ENCODE measurements at regions not wholly inside any gene's neighbourhood (a gene's known extent, or its start where the extent isn't known, plus 50 kb on each side); places are given as distances from the start of the nearest gene placed in this dataset.

DNA sequence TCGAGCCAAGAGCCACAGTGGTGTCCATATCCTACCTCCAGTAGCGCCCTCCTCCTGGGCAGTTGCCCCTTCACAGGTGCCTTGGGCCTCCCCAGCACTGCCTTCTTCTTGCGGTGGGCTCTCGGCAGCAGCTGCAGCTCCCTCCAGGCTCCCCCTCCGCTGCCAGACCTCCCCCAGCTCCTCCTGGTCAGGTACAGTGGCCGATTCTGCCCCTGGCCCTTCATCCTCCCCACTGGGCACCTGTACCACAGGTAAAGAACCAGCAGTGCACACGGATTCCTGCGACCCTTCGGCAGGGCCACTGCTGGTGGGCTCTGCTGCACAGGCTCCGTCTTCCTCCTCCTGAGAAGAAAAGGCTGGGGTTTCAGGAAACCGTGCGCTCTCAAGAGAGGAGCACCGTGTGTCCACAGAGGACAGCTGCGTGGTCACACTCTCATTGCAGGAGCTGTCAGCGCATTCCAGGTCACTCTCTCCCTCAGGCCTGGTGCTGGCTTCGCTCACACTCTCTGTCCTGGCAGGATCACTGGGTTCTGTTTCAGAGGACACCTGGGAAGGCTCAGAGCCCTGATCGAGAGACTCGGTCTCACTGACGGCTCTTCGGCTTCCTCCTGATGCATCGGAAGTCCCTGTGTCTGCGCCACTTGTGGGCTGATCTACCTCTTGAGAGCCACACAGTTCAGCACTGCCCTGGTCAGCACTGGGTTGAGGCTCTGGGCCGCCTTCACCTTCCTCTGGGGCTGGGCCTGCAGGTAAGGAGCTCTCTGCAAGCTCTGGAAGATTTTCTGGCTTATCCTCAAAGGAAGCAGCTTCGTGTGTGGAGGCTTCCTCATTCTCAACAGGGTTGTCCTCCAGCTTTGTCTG, 147.4 kb upstream of the STK17B start:
- H3K4me3 ChIP-seq (replicated peaks in 1 of 2; ENCODE audit: low read depth in 1 of 2, low read length in 2 of 2) = no peak overlapping the region
- RAD21 ChIA-PET (ENCODE audit: low non-redundant PET in 1 of 2, low total read pairs in 2 of 2, uncharacterized antibody in 2 of 2, unreplicated experiment in 2 of 2) = no interaction called here
- no peak for ATAC-seq
- POLR2A ChIA-PET = no interaction called here
- TF ChIP-seq JUND (IDR thresholded peaks at IDR 0.05) (no peak), EZH2 (IDR thresholded peaks at IDR 0.05) (no peak), SIN3A (IDR thresholded peaks at IDR 0.05; ENCODE audit: low read depth) (no peak), ZNF274 (IDR thresholded peaks at IDR 0.05; ENCODE audit: low read depth, low read length) (no peak), SP1 (IDR thresholded peaks at IDR 0.05; ENCODE audit: low read depth) (no peak), RAD21 (IDR thresholded peaks at IDR 0.05; ENCODE audit: low read depth) (no peak), POLR2A (IDR thresholded peaks at IDR 0.05; ENCODE audit: borderline replicate concordance, extremely low read depth, insufficient read depth, insufficient read length) (no peak), POLR2AphosphoS5 (IDR thresholded peaks at IDR 0.05; ENCODE audit: low read depth, low read length) (no peak), ZFX (IDR thresholded peaks at IDR 0.05) (no peak), SRF (IDR thresholded peaks at IDR 0.05; ENCODE audit: low read depth) (no peak), FOSL1 (IDR thresholded peaks at IDR 0.05; ENCODE audit: low read depth) (no peak), CBX3 (IDR thresholded peaks at IDR 0.05; ENCODE audit: low read depth) (no peak), EZH2phosphoT487 (IDR thresholded peaks at IDR 0.05; ENCODE audit: borderline replicate concordance) (no peak)
- TF ChIP-seq, protein P1, sequence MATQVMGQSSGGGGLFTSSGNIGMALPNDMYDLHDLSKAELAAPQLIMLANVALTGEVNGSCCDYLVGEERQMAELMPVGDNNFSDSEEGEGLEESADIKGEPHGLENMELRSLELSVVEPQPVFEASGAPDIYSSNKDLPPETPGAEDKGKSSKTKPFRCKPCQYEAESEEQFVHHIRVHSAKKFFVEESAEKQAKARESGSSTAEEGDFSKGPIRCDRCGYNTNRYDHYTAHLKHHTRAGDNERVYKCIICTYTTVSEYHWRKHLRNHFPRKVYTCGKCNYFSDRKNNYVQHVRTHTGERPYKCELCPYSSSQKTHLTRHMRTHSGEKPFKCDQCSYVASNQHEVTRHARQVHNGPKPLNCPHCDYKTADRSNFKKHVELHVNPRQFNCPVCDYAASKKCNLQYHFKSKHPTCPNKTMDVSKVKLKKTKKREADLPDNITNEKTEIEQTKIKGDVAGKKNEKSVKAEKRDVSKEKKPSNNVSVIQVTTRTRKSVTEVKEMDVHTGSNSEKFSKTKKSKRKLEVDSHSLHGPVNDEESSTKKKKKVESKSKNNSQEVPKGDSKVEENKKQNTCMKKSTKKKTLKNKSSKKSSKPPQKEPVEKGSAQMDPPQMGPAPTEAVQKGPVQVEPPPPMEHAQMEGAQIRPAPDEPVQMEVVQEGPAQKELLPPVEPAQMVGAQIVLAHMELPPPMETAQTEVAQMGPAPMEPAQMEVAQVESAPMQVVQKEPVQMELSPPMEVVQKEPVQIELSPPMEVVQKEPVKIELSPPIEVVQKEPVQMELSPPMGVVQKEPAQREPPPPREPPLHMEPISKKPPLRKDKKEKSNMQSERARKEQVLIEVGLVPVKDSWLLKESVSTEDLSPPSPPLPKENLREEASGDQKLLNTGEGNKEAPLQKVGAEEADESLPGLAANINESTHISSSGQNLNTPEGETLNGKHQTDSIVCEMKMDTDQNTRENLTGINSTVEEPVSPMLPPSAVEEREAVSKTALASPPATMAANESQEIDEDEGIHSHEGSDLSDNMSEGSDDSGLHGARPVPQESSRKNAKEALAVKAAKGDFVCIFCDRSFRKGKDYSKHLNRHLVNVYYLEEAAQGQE (IDR thresholded peaks at IDR 0.05; ENCODE audit: low read depth) = no peak
- TF ChIP-seq, protein P2, sequence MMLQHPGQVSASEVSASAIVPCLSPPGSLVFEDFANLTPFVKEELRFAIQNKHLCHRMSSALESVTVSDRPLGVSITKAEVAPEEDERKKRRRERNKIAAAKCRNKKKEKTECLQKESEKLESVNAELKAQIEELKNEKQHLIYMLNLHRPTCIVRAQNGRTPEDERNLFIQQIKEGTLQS (IDR thresholded peaks at IDR 0.05) = no peak
- TF ChIP-seq, protein P3, sequence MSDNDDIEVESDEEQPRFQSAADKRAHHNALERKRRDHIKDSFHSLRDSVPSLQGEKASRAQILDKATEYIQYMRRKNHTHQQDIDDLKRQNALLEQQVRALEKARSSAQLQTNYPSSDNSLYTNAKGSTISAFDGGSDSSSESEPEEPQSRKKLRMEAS (IDR thresholded peaks at IDR 0.05) = no peak
- no peak for DNase-seq (ENCODE audit: low read depth, low spot score)
- BruUV-seq (replicated peaks) = no TSS peak
- H4K20me1 ChIP-seq (ENCODE audit: insufficient read depth) = no peaks in the 10 kb centered on the region
- peaks cover 0 to 6% of the 10 kb centered on the region in 2 experiments; a peak in 2 of 4 replicates for H3K4me1 ChIP-seq (ENCODE audit: control insufficient read depth in 1 of 2, insufficient read depth in 2 of 2, low read length in 2 of 2)
- H3K9me2 ChIP-seq (ENCODE audit: insufficient read depth) = no peaks in the 10 kb centered on the region
- H3K4me2 ChIP-seq (ENCODE audit: low read length) = no peak overlapping the region
- CTCF ChIA-PET = no interaction called here
- no peaks in the 10 kb centered on the region for H3K36me3 ChIP-seq (ENCODE audit: control insufficient read depth in 1 of 2, insufficient read depth in 2 of 2, low read length in 2 of 2)
- H3K9ac ChIP-seq (ENCODE audit: low read length) = no peak overlapping the region
- no peaks in the 10 kb centered on the region for H3K79me2 ChIP-seq (ENCODE audit: insufficient read depth, low read length)
- intact Hi-C loops (cut with micrococcal nuclease) = no loop called here
- H3K27me3 ChIP-seq (ENCODE audit: insufficient read depth, low read length) = no peaks in the 10 kb centered on the region
- H3K9me3 ChIP-seq (ENCODE audit: control insufficient read depth in 1 of 2, insufficient read depth in 1 of 2, low read depth in 1 of 2, low read length in 2 of 2) = no peaks in the 10 kb centered on the region
- no peak overlapping the region for H3K27ac ChIP-seq (ENCODE audit: low read depth, low read length)
- H2AFZ ChIP-seq (ENCODE audit: low read depth, low read length, poor library complexity, severe bottlenecking) = no peak overlapping the region

Measured in HCT116 (cell line).